ENCODE measurements at regions not wholly inside any gene's neighbourhood (a gene's known extent, or its start where the extent isn't known, plus 50 kb on each side); places are given as distances from the start of the nearest gene placed in this dataset.

- H3K4me3 ChIP-seq (ENCODE audit: low read depth, low read length): no peak overlapping the region
- TF ChIP-seq, protein P1, sequence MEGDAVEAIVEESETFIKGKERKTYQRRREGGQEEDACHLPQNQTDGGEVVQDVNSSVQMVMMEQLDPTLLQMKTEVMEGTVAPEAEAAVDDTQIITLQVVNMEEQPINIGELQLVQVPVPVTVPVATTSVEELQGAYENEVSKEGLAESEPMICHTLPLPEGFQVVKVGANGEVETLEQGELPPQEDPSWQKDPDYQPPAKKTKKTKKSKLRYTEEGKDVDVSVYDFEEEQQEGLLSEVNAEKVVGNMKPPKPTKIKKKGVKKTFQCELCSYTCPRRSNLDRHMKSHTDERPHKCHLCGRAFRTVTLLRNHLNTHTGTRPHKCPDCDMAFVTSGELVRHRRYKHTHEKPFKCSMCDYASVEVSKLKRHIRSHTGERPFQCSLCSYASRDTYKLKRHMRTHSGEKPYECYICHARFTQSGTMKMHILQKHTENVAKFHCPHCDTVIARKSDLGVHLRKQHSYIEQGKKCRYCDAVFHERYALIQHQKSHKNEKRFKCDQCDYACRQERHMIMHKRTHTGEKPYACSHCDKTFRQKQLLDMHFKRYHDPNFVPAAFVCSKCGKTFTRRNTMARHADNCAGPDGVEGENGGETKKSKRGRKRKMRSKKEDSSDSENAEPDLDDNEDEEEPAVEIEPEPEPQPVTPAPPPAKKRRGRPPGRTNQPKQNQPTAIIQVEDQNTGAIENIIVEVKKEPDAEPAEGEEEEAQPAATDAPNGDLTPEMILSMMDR (IDR thresholded peaks at IDR 0.05; ENCODE audit: control insufficient read depth, extremely low read depth, insufficient read depth): no peak
- DNase-seq (ENCODE audit: low read depth): no peak
Measured at GRCh38 chr14:61139006-61139599, 142.0 kb downstream of the TMEM30B start.

DNA sequence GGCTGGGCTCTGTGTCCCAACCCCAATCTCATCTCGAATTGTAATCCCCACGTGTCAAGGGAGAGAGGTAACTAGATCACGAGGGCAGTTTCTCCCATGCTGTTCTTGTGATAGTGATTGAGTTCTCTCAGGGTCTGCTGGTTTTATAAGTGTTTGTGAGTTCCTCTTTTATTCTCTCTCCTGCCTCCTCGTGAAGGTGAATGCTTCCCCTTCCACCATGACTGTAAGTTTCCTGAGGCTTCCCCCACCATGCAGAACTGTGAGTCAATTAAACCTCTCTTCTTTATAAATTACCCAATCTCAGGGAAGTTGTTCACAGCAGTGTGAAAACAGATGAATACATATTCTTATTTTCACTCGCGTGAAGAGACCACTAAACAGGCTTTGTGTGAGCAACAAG, 148.2 kb downstream of the TMEM30B start:
- TF ChIP-seq, protein P1 (IDR thresholded peaks at IDR 0.05; ENCODE audit: control insufficient read depth, extremely low read depth, insufficient read depth): no peak
- DNase-seq (ENCODE audit: low read depth): no peak
- no peak overlapping the region for H3K4me3 ChIP-seq (ENCODE audit: low read depth, low read length)

GRCh38 chr14:61132336-61132735, 148.8 kb downstream of the TMEM30B start:
- TF ChIP-seq, protein P1 (IDR thresholded peaks at IDR 0.05; ENCODE audit: control insufficient read depth, extremely low read depth, insufficient read depth): no peak
- DNase-seq (ENCODE audit: low read depth): no peak
- H3K4me3 ChIP-seq (ENCODE audit: low read depth, low read length): no peak overlapping the region

DNA sequence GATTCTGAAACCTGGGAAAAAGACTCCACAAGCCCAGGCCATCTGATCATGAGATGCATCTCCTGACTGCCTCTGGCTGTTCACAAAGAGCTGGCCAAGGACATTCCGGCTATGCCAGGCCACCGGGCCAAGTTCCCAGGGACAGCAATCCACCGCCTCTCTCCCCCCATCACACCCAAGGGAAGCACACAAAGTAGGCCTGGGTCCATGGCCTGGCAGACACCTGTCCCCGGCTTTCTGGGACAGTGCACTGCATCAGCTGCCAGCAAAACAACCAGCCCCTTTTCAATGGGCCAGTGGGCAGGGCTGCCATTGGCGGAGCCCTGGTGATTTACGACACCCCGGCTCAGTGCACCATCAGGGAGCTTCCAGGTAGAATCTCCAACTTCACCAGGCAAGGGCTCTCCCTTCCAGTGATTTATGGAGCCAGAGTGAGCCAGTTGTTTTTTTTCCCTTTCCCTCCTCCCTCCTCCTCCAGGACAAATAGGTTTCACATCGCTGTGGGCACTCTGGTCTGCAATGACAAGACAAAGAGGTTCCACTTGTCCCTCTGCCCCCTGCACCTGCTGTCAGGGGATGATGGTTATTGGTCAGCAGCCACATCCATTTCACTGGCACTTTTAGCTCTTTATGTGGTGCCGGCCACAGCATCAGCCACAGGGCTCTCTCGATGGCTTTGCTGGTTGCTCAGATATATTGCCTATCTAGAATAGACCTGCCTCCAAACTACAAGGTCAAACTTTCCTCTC, 149.6 kb downstream of the SLC38A6 start:
- no peak for DNase-seq (ENCODE audit: low read depth)
- H3K4me3 ChIP-seq (ENCODE audit: low read depth, low read length): no peak overlapping the region
- TF ChIP-seq, protein P1 (IDR thresholded peaks at IDR 0.05; ENCODE audit: control insufficient read depth, extremely low read depth, insufficient read depth): no peak

GRCh38 chr14:61129168-61129745, 148.2 kb downstream of the SLC38A6 start:
- H3K4me3 ChIP-seq (ENCODE audit: low read depth, low read length): no peak overlapping the region
- TF ChIP-seq, protein P1 (IDR thresholded peaks at IDR 0.05; ENCODE audit: control insufficient read depth, extremely low read depth, insufficient read depth): no peak
- no peak for DNase-seq (ENCODE audit: low read depth)

GRCh38 chr14:61128382-61129167, 147.5 kb downstream of the SLC38A6 start:
- no peak overlapping the region for H3K4me3 ChIP-seq (ENCODE audit: low read depth, low read length)
- DNase-seq (ENCODE audit: low read depth): no peak
- TF ChIP-seq, protein P1 (IDR thresholded peaks at IDR 0.05; ENCODE audit: control insufficient read depth, extremely low read depth, insufficient read depth): no peak
